ENCODE measurements at regions not wholly inside any gene's neighbourhood (a gene's known extent, or its start where the extent isn't known, plus 50 kb on each side); places are given as distances from the start of the nearest gene placed in this dataset.

DNA sequence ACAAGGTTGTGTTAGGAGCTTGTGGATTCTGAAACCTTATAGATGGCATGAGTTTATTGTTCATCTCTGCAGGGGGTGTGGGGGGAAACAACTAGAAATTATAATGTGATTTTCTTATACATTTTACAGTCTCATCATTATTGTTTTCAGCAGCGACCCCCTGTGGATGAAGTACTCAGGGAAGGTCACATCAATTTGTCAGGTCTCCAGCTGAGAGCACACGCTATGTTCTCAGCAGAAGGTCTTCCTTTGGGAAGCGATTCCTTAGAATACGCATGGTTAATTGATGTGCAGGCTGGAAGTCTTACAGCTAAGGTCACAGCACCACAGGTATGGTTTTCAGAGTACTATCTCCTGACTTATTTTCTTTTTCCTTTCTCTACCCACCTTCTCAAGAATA, 72.2 kb downstream of the BLTP1 start:
- DNase-seq (ENCODE audit: extremely low spot score) = no peak
- TF ChIP-seq, protein P1, sequence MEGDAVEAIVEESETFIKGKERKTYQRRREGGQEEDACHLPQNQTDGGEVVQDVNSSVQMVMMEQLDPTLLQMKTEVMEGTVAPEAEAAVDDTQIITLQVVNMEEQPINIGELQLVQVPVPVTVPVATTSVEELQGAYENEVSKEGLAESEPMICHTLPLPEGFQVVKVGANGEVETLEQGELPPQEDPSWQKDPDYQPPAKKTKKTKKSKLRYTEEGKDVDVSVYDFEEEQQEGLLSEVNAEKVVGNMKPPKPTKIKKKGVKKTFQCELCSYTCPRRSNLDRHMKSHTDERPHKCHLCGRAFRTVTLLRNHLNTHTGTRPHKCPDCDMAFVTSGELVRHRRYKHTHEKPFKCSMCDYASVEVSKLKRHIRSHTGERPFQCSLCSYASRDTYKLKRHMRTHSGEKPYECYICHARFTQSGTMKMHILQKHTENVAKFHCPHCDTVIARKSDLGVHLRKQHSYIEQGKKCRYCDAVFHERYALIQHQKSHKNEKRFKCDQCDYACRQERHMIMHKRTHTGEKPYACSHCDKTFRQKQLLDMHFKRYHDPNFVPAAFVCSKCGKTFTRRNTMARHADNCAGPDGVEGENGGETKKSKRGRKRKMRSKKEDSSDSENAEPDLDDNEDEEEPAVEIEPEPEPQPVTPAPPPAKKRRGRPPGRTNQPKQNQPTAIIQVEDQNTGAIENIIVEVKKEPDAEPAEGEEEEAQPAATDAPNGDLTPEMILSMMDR (IDR thresholded peaks at IDR 0.05; ENCODE audit: control extremely low read depth, extremely low read depth, low read depth, missing control alignments) = no peak
- ChIA-PET POLR2A (no interaction called here), CTCF (interaction anchor here (1.1 kb wide), 1 partner anchor 275 kb away, joined by 5 read pairs; no protein-coding TSS in a partner anchor)

DNA sequence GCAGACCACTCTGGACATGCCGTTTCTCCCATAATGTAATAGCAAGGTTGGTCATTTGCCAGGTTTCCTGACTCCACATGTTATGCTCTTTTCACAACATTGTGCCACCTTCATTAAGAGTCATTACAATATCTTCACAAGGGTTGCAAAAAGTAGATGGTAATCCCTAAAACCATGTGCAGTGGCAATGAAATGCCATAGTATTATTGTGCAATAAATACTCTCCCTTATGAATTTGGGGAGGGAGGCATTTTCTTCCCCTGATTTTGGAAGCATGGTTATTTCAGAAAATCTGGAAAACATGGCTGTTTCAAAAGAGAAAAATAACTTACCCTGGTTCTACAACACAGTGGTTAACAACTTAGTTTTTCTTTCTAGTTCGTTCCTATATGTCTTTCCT, 75.1 kb downstream of the BLTP1 start:
- no peak for DNase-seq (ENCODE audit: extremely low spot score)
- TF ChIP-seq, protein P1 (IDR thresholded peaks at IDR 0.05; ENCODE audit: control extremely low read depth, extremely low read depth, low read depth, missing control alignments) = no peak
- POLR2A ChIA-PET = no interaction called here
- CTCF ChIA-PET = no interaction called here

DNA sequence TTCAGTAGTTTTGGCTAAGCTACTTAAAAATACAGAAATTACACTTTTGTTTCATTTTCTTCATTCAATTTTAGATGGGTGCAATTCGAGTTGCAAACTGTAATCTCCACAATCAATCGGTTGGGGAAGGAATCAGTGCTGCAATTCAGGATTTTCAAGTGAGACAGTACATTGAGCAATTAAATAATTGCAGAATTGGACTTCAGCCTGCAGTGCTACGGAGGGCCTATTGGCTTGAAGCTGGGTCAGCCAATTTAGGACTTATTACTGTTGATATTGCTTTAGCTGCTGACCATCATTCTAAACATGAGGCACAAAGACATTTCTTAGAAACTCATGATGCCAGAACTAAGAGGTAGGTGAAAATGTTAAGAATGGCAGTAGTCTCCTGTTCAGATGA, 77.7 kb downstream of the BLTP1 start:
- no peak for DNase-seq (ENCODE audit: extremely low spot score)
- CTCF ChIA-PET = no interaction called here
- POLR2A ChIA-PET = no interaction called here
- TF ChIP-seq, protein P1 (IDR thresholded peaks at IDR 0.05; ENCODE audit: control extremely low read depth, extremely low read depth, low read depth, missing control alignments) = no peak

DNA sequence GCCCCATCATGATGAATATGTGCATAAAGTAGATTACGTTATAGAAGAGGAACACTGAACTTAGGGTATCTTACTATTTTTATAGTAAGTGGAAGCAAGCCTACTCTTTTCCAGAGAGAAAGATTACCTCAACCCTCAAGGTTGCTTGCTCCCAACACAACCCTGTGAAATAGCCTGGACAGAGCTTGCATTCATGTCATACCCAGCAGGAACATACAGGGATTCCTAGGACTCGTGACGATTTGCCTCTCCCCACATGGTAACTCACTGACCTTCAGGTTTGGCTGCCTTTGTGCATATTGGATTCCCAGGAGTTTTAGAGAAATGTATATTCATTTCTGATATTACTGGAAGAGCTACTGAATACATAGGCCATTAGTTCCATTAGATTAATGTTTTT, 80.5 kb downstream of the BLTP1 start:
- ChIA-PET CTCF (interaction anchor here (0.9 to 1.7 kb wide), 3 partner anchors 12 to 25 kb away, joined by 3 to 5 read pairs (median 4); no protein-coding TSS in a partner anchor), POLR2A (no interaction called here)
- TF ChIP-seq, protein P1 (IDR thresholded peaks at IDR 0.05; ENCODE audit: control extremely low read depth, extremely low read depth, low read depth, missing control alignments) = no peak
- no peak for DNase-seq (ENCODE audit: extremely low spot score)

DNA sequence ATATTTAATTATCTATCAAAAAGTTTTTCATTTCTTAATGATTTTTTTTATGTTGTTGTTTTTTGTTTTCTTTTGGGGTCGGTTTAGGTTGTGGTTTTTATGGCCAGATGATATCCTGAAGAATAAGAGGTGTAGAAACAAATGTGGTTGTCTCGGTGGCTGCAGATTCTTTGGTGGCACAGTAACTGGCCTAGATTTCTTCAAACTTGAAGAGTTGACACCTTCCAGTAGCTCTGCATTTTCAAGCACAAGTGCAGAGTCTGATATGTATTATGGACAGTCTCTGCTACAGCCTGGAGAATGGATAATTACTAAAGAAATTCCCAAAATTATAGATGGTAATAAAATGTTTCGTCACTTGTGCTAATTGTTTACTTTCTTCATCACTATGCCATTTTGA, 82.6 kb downstream of the BLTP1 start:
- no peak for DNase-seq (ENCODE audit: extremely low spot score)
- CTCF ChIA-PET = interaction anchor here (1.4 kb wide), 2 partner anchors 15 to 27 kb away, joined by 3 read pairs; no protein-coding TSS in a partner anchor
- TF ChIP-seq, protein P1 (IDR thresholded peaks at IDR 0.05; ENCODE audit: control extremely low read depth, extremely low read depth, low read depth, missing control alignments) = no peak
- POLR2A ChIA-PET = no interaction called here

DNA sequence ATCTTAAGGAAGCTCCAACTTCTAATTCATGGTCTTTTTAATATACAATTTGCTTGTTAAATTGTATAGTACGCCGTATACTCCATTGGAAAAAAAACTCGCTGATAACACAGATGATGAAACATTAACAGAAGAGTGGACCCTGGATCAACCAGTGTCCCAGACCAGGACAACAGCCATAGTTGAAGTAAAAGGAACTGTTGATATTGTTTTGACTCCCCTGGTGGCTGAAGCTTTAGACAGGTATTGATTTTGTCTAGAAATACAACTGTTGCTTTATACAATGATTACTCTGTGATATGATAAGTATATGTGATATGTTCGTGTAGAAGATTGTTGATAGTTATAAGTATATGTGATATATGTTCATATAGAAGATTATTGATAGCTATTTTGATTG, 91.7 kb downstream of the BLTP1 start:
- no peak for DNase-seq (ENCODE audit: extremely low spot score)
- CTCF ChIA-PET = interaction anchor here (1.5 kb wide), 1 partner anchor 13 kb away, joined by 3 read pairs; no protein-coding TSS in a partner anchor
- TF ChIP-seq, protein P1 (IDR thresholded peaks at IDR 0.05; ENCODE audit: control extremely low read depth, extremely low read depth, low read depth, missing control alignments) = no peak
- POLR2A ChIA-PET = no interaction called here

DNA sequence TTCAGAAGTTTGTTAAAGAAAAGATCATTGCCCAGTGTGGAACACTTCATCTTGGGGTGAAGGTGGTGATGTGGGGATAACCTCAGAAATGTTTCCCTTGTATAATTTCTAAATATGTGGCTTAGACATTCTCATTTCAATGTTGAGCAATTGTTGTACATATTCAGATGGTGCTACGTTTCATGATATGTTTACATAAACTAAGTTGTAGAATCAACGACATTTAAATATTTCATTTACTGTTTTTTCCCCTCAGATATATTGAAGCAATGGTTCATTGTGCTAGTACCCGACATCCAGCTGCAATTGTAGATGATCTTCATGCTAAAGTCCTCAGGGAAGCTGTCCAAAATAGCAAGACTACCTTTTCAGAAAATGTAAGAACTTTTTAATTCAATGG, 92.6 kb downstream of the BLTP1 start:
- ChIA-PET POLR2A (no interaction called here), CTCF (no interaction called here)
- TF ChIP-seq, protein P1 (IDR thresholded peaks at IDR 0.05; ENCODE audit: control extremely low read depth, extremely low read depth, low read depth, missing control alignments) = no peak
- no peak for DNase-seq (ENCODE audit: extremely low spot score)

All from GM10248 (cell line).